Stomach (tissue), 8 donors: ENCODE measurements at regions not wholly inside any gene's neighbourhood (a gene's known extent, or its start where the extent isn't known, plus 50 kb on each side); places are given as distances from the start of the nearest gene placed in this dataset.

Experiments used
- DNase-seq, 2 donors: peaks; one replicate each; pipeline versions ENCODE4 v3.0.0 to v3.0.0-alpha.2; 2013 to 2019
- H3K27ac ChIP-seq, 5 donors: fragments of 200-600 bp in 4 of 5; sonication (generic) in 4 of 5; one replicate each; pipeline ENCODE4 v1.5.1; 2013 to 2019; ENCODE audit warnings: mild to moderate bottlenecking in 1 of 5, moderate library complexity in 1 of 5
- H3K27me3 ChIP-seq, 3 donors: fragments of 200-600 bp; sonication (generic); one replicate each; pipeline ENCODE4 v1.5.1; 2017 to 2019; ENCODE audit warnings: mixed run types in 1 of 3
- H3K36me3 ChIP-seq, 4 donors: fragments of 200-600 bp; sonication (generic); 1 replicate in 3 of 4; 2 replicates in 1 of 4; pipeline ENCODE4 v1.5.1; 2016 to 2019
- H3K4me1 ChIP-seq, 4 donors: fragments of 200-600 bp; sonication (generic); one replicate each; pipeline ENCODE4 v1.5.1; 2016 to 2019
- H3K4me3 ChIP-seq, 4 donors: fragments of 200-600 bp; sonication (generic) in 3 of 4; one replicate each; pipeline ENCODE4 v1.5.1; 2016 to 2019; ENCODE audit warnings: mild to moderate bottlenecking in 1 of 4
- H3K9me3 ChIP-seq, 4 donors: fragments of 200-600 bp; sonication (generic); one replicate each; pipeline ENCODE4 v1.5.1; 2016 to 2019
- EP300 ChIP-seq: sonication (generic); formaldehyde crosslinking; IDR thresholded peaks from one replicate; pipeline ENCODE4 v1.6.1; 2017; ENCODE audit warnings: antibody characterized with exemption
- POLR2A ChIP-seq, 4 donors: fragments of 450-650 bp; IDR thresholded peaks; one replicate each; pipeline ENCODE4 v1.6.1; 2016; ENCODE audit warnings: antibody characterized with exemption in 4 of 4, control low read depth in 2 of 4, mild to moderate bottlenecking in 1 of 4, moderate library complexity in 1 of 4
- POLR2AphosphoS5 ChIP-seq, 3 donors: sonication (generic); formaldehyde crosslinking; IDR thresholded peaks; one replicate each; pipeline ENCODE4 v1.6.1; 2016; ENCODE audit warnings: antibody characterized with exemption in 3 of 3
- whole genome bisulfite sequencing, 5 donors: extraction: QIAGEN DNeasy Blood & Tissue Kit in 3 of 5; methylation state at CpG; one replicate each; pipeline versions ENCODE4 v1.1.5 to v1.1.7; 2013 to 2018; 5-methylcytosine and 5-hydroxymethylcytosine counted together
- intact Hi-C: fragments of 100-400 bp; cut with DNase I; formaldehyde crosslinking; loops from one replicate; pipeline ENCODE4 v1.15.1; 2023; ENCODE audit warnings: low total_unique reads
- TF ChIP-seq, protein P1 (sequence below), 7 experiments: fragments of 450-650 bp in 4 of 7; fragments of 200-600 bp in 3 of 7; sonication (generic) in 3 of 7; IDR thresholded peaks; one replicate each; pipeline ENCODE4 v1.5.1; 2016 to 2019; ENCODE audit warnings: antibody characterized with exemption in 7 of 7, control low read depth in 2 of 7, mild to moderate bottlenecking in 1 of 7
- donor health status: healthy with polysubstance abuse.
- donor health status: Bipolar disorder and iron deficiency.
- donor health status: healthy.

DNA sequence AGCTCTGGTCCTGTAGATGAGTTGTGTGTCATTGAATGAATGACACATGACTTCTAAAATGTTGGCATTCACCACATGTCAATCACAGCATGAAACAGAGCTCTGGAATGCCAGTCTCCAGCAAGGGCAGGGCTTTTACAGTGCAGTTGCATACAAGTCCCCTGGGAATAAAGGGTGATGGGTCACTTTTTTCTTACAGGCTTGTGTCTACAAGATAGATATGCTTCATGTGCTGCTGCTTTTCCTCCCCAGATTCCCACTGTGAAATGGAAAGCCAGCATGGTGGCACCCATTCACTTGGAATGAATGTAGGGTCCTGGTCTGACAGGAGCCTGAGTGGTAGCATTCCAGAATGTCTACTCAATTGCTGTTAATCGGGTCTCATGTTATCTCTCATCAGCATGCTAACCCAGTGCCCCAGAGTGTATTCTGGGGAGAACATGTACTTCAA lies 159.1 kb upstream of the KIT start:
- no peaks in the 10 kb centered on the region for H3K4me1 ChIP-seq
- H3K27me3 ChIP-seq = no peaks in the 10 kb centered on the region
- no peaks in the 10 kb centered on the region for H3K36me3 ChIP-seq
- 35 to 53% (median 48%) methylated on average over 1 of the region's 1 CpG for WGBS, 5 donors
- no peak for DNase-seq
- H3K4me3 ChIP-seq = no peak overlapping the region
- H3K27ac ChIP-seq = no peak overlapping the region
- TF ChIP-seq EP300 = no peak
- TF ChIP-seq POLR2AphosphoS5 (IDR thresholded peaks at IDR 0.05) = no peak
- TF ChIP-seq POLR2A (IDR thresholded peaks at IDR 0.05) = no peak
- TF ChIP-seq, protein P1, sequence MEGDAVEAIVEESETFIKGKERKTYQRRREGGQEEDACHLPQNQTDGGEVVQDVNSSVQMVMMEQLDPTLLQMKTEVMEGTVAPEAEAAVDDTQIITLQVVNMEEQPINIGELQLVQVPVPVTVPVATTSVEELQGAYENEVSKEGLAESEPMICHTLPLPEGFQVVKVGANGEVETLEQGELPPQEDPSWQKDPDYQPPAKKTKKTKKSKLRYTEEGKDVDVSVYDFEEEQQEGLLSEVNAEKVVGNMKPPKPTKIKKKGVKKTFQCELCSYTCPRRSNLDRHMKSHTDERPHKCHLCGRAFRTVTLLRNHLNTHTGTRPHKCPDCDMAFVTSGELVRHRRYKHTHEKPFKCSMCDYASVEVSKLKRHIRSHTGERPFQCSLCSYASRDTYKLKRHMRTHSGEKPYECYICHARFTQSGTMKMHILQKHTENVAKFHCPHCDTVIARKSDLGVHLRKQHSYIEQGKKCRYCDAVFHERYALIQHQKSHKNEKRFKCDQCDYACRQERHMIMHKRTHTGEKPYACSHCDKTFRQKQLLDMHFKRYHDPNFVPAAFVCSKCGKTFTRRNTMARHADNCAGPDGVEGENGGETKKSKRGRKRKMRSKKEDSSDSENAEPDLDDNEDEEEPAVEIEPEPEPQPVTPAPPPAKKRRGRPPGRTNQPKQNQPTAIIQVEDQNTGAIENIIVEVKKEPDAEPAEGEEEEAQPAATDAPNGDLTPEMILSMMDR (IDR thresholded peaks at IDR 0.05) = no peak
- intact Hi-C loops = no loop called here
- H3K9me3 ChIP-seq = no peaks in the 10 kb centered on the region

DNA sequence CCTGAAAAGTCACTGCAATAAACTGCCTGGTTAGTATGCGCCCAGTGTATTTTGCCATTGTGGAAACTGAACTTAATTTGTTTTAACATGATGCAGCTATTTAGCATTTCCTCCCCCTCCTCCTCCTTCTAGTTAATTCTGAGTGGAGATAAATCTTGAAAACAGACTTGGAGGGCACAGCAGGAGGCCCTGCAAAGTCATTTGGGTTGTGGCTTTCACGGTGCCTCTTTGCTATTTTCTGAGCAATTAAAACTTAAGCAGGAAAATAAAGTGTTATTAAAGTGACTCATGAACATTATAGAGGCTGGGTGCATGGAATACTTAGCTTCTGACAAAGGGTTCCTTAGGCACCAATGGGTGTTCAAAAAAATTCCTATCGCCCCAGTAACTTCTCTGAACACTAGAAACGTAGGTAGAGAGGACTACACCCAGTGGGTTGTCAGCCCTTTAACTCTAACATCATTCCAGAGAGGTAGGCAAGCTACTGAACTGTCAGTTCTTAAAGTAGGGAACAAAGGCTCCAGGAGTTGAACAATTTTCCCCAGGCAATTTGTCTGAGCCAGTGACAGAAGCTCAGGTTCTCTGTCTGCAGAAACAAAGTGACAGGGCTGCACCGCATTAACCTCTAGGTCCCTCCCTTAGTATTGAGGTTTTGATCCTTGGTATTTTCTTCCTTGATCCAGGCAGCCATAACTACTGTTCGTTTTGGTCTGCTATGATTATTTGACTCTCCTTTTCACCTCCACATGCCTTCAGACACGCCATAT lies 158.3 kb upstream of the KIT start:
- intact Hi-C loops = no loop called here
- Histone ChIP-seq H3K4me3 (no peak overlapping the region), H3K9me3 (no peaks in the 10 kb centered on the region), H3K27ac (no peak overlapping the region), H3K36me3 (no peaks in the 10 kb centered on the region), H3K27me3 (no peaks in the 10 kb centered on the region), H3K4me1 (no peaks in the 10 kb centered on the region)
- WGBS, 5 donors = 57 to 66% (median 58%) methylated on average over 7 of the region's 7 CpGs
- no peak for DNase-seq
- no peak for TF ChIP-seq EP300
- TF ChIP-seq, protein P1 (IDR thresholded peaks at IDR 0.05) = no peak
- no peak for TF ChIP-seq POLR2A (IDR thresholded peaks at IDR 0.05)

DNA sequence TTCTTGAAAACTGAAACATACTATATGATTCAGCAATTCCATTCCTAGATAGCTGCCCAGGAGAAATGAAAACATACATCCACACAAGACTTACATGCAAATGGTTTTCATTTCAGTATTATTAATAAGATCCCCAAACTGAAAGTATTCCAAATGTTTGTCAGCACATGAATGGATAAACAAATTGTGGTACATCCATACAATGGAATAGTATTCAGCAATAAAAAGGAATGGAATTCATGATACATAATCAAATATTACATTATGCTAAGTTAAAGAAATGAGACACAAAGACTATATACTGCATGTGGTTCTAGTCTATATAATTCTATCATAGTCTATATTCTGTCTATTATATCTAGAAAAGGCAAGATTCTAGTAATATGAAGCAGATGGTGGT lies 152.4 kb upstream of the KIT start:
- TF ChIP-seq, protein P1 (IDR thresholded peaks at IDR 0.05) = no peak
- TF ChIP-seq EP300 (no peak), POLR2A (IDR thresholded peaks at IDR 0.05) (no peak), POLR2AphosphoS5 (IDR thresholded peaks at IDR 0.05) (no peak)
- H3K36me3 ChIP-seq = no peaks in the 10 kb centered on the region
- no peak for DNase-seq
- no peak overlapping the region for H3K27ac ChIP-seq
- intact Hi-C loops = no loop called here
- no peaks in the 10 kb centered on the region for H3K27me3 ChIP-seq
- peaks cover 0 to 14% (median 7%) of the 10 kb centered on the region in 4 donors for H3K9me3 ChIP-seq
- no peaks in the 10 kb centered on the region for H3K4me1 ChIP-seq
- no peak overlapping the region for H3K4me3 ChIP-seq

DNA sequence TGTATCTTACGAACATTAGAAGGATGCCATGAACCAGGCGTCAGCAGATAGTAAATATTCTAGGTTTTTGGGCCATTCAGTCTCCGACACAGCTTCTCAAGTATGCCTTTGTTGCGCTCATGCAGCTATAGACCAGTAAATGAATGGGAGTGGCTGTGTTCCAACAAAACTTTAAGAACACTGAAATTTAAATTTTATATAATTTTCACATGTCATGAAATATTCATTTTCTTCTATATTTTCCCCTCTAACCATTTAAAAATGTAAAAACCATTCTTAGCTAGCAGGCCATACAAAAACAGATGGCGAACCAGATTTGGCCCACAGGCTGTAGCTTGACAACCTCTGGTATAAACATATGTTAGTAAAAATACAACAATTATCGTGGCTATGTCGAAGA lies 151.8 kb upstream of the KIT start:
- no peak for TF ChIP-seq POLR2AphosphoS5 (IDR thresholded peaks at IDR 0.05)
- TF ChIP-seq POLR2A (IDR thresholded peaks at IDR 0.05) = no peak
- TF ChIP-seq, protein P1 (IDR thresholded peaks at IDR 0.05) = no peak
- TF ChIP-seq EP300 = no peak
- Histone ChIP-seq H3K36me3 (no peaks in the 10 kb centered on the region), H3K4me3 (no peak overlapping the region), H3K27me3 (no peaks in the 10 kb centered on the region), H3K27ac (no peak overlapping the region), H3K9me3 (peaks cover 0 to 14% (median 7%) of the 10 kb centered on the region in 4 donors), H3K4me1 (no peaks in the 10 kb centered on the region)
- no peak for DNase-seq
- intact Hi-C loops = no loop called here
- 92 to 94% (median 93%) methylated on average over 7 of the region's 7 CpGs for WGBS, 5 donors
